ENCODE measurements at regions not wholly inside any gene's neighbourhood (a gene's known extent, or its start where the extent isn't known, plus 50 kb on each side); places are given as distances from the start of the nearest gene placed in this dataset.

- TF ChIP-seq CTCF (conservative IDR thresholded peaks at IDR 0.05; ENCODE audit: low read depth, low read length) (no peak), EZH2 (IDR thresholded peaks at IDR 0.05; ENCODE audit: borderline replicate concordance, low read depth, low read length, poor library complexity, severe bottlenecking) (no peak)
- ChIA-PET CTCF (interaction anchor here (0.6 kb wide), 1 partner anchor 357 kb away, joined by 3 read pairs; no protein-coding TSS in a partner anchor), POLR2A (ENCODE audit: low non-redundant PET) (no interaction called here)
- Histone ChIP-seq H3K36me3 (ENCODE audit: insufficient read depth, low read length, poor library complexity, severe bottlenecking) (no peaks in the 10 kb centered on the region), H3K9me3 (ENCODE audit: low read depth, low read length, poor library complexity, severe bottlenecking) (no peaks in the 10 kb centered on the region), H3K4me1 (ENCODE audit: insufficient read depth, low read length, poor library complexity, severe bottlenecking) (no peaks in the 10 kb centered on the region), H3K27me3 (replicated peaks; ENCODE audit: insufficient read depth, low read depth, low read length, poor library complexity) (no peaks in the 10 kb centered on the region), H3K4me3 (ENCODE audit: low read depth, low read length, poor library complexity, severe bottlenecking) (no peak overlapping the region), H3K27ac (ENCODE audit: low read depth, low read length, poor library complexity, severe bottlenecking) (no peak overlapping the region)
- no peak for DNase-seq (ENCODE audit: low spot score)
- no TSS peak for BruUV-seq (replicated peaks)
- intact Hi-C loops (cut with micrococcal nuclease; ENCODE audit: unreplicated experiment) = no loop called here
Observed at GRCh38 chr2:118403658-118404451, 315.6 kb downstream of the INSIG2 start.

- no peak for TF ChIP-seq CTCF (conservative IDR thresholded peaks at IDR 0.05; ENCODE audit: low read depth, low read length)
- no peak for TF ChIP-seq EZH2 (IDR thresholded peaks at IDR 0.05; ENCODE audit: borderline replicate concordance, low read depth, low read length, poor library complexity, severe bottlenecking)
- BruUV-seq (replicated peaks) = no TSS peak
- H3K27ac ChIP-seq (ENCODE audit: low read depth, low read length, poor library complexity, severe bottlenecking) = no peak overlapping the region
- CTCF ChIA-PET = no interaction called here
- no peaks in the 10 kb centered on the region for H3K9me3 ChIP-seq (ENCODE audit: low read depth, low read length, poor library complexity, severe bottlenecking)
- no peaks in the 10 kb centered on the region for H3K36me3 ChIP-seq (ENCODE audit: insufficient read depth, low read length, poor library complexity, severe bottlenecking)
- intact Hi-C loops (cut with micrococcal nuclease; ENCODE audit: unreplicated experiment) = no loop called here
- DNase-seq (ENCODE audit: low spot score) = no peak
- H3K4me3 ChIP-seq (ENCODE audit: low read depth, low read length, poor library complexity, severe bottlenecking) = no peak overlapping the region
- POLR2A ChIA-PET (ENCODE audit: low non-redundant PET) = no interaction called here
- no peaks in the 10 kb centered on the region for H3K4me1 ChIP-seq (ENCODE audit: insufficient read depth, low read length, poor library complexity, severe bottlenecking)
- H3K27me3 ChIP-seq (replicated peaks; ENCODE audit: insufficient read depth, low read depth, low read length, poor library complexity) = no peaks in the 10 kb centered on the region
Observed at GRCh38 chr2:118388771-118389170, 300.5 kb downstream of the INSIG2 start.

DNA sequence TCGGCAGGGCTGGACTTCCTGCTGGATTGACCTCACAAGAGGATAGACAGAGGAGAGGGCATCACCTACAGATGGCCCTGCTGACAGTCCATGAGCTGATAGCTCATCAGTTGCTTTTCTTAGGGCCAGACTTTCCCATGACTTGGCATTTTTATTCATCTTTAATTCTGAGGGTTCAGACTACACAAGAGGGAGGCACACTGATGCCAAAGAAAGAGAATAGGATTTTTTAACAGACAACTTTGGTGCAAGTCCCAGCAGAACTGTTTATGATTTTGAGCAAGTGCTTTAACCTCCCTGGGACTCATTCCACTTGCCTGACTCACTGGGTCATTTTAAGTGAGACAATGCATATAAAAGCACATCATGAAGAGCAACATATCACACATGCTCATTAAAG, 299.2 kb downstream of the INSIG2 start:
- no peak for DNase-seq (ENCODE audit: low spot score)

More for the DNA sequence above, 299.2 kb downstream of the INSIG2 start:
- intact Hi-C loops (cut with micrococcal nuclease; ENCODE audit: unreplicated experiment) = no loop called here
- no peaks in the 10 kb centered on the region for H3K36me3 ChIP-seq (ENCODE audit: insufficient read depth, low read length, poor library complexity, severe bottlenecking)
- no peaks in the 10 kb centered on the region for H3K9me3 ChIP-seq (ENCODE audit: low read depth, low read length, poor library complexity, severe bottlenecking)
- H3K27ac ChIP-seq (ENCODE audit: low read depth, low read length, poor library complexity, severe bottlenecking) = no peak overlapping the region
- no TSS peak for BruUV-seq (replicated peaks)
- POLR2A ChIA-PET (ENCODE audit: low non-redundant PET) = no interaction called here
- TF ChIP-seq CTCF (conservative IDR thresholded peaks at IDR 0.05; ENCODE audit: low read depth, low read length) (no peak), EZH2 (IDR thresholded peaks at IDR 0.05; ENCODE audit: borderline replicate concordance, low read depth, low read length, poor library complexity, severe bottlenecking) (no peak)
- no peaks in the 10 kb centered on the region for H3K4me1 ChIP-seq (ENCODE audit: insufficient read depth, low read length, poor library complexity, severe bottlenecking)
- CTCF ChIA-PET = no interaction called here
- H3K27me3 ChIP-seq (replicated peaks; ENCODE audit: insufficient read depth, low read depth, low read length, poor library complexity) = no peaks in the 10 kb centered on the region
- H3K4me3 ChIP-seq (ENCODE audit: low read depth, low read length, poor library complexity, severe bottlenecking) = no peak overlapping the region

All from A673 (cell line).